ENCODE measurements at regions not wholly inside any gene's neighbourhood (a gene's known extent, or its start where the extent isn't known, plus 50 kb on each side); places are given as distances from the start of the nearest gene placed in this dataset.

GRCh38 chr2:64858541-64859311, 130.5 kb upstream of the SLC1A4 start:
- 79% methylated on average over 7 of the region's 10 CpGs for WGBS (ENCODE audit: insufficient coverage)
- DNase-seq (no peak), ATAC-seq (replicated peaks in 1 of 4) (peak in 3 of 4 experiments; percentile 26 to 48 (median 39))
- H3K27me3 ChIP-seq (replicated peaks in 1 of 2; ENCODE audit: control insufficient read depth in 2 of 2, extremely low read depth in 1 of 2, insufficient read depth in 2 of 2, low read length in 1 of 2): peaks cover 0 to 29% of the 10 kb centered on the region in 2 experiments
- Mint-ChIP-seq H3K4me1 (peaks cover 3 to 8% (median 4%) of the 10 kb centered on the region in 3 donors), H3K27ac (peak overlapping the region in 1 of 2 donors; percentile 9), H3K4me3 (peak overlapping the region; percentile 4 to 56 (median 14)), H3K36me3 (no peaks in the 10 kb centered on the region), H3K9me3 (no peaks in the 10 kb centered on the region), H3K27me3 (peaks cover 9 to 12% of the 10 kb centered on the region in 2 donors)
- H3K9me3 ChIP-seq: peaks cover 2% of the 10 kb centered on the region
- H3K4me1 ChIP-seq (ENCODE audit: control insufficient read depth in 1 of 2, extremely low read depth in 1 of 2, insufficient read depth in 2 of 2, low read length in 2 of 2): peaks cover 0 to 12% of the 10 kb centered on the region in 2 experiments
- CTCF ChIA-PET: interaction anchor here in 1 of 2 donors (1.2 to 1.4 kb wide), 3 partner anchors 212 to 528 kb away, joined by 3 to 5 read pairs (median 4); no protein-coding TSS in a partner anchor
- H3K4me3 ChIP-seq (ENCODE audit: control insufficient read depth in 1 of 2, extremely low read depth in 1 of 2, low read length in 1 of 2): peak overlapping the region in 1 of 2 donors; percentile 40
- H3K27ac ChIP-seq (ENCODE audit: low read length): no peak overlapping the region
- POLR2A ChIA-PET: interaction anchor here in 1 of 2 donors (0.6 kb wide), 1 partner anchor 208 kb away, joined by 3 read pairs; no protein-coding TSS in a partner anchor
- no peaks in the 10 kb centered on the region for H3K36me3 ChIP-seq (ENCODE audit: control insufficient read depth in 2 of 2, extremely low read depth in 1 of 2, insufficient read depth in 1 of 2, low read length in 1 of 2)

- peaks cover 9 to 12% of the 10 kb centered on the region in 2 donors for H3K27me3 Mint-ChIP-seq
- Histone ChIP-seq H3K4me3 (ENCODE audit: control insufficient read depth in 1 of 2, extremely low read depth in 1 of 2, low read length in 1 of 2) (peak overlapping the region in 1 of 2 donors; percentile 40), H3K4me1 (ENCODE audit: control insufficient read depth in 1 of 2, extremely low read depth in 1 of 2, insufficient read depth in 2 of 2, low read length in 2 of 2) (peaks cover 0 to 13% of the 10 kb centered on the region in 2 experiments), H3K36me3 (ENCODE audit: control insufficient read depth in 2 of 2, extremely low read depth in 1 of 2, insufficient read depth in 1 of 2, low read length in 1 of 2) (no peaks in the 10 kb centered on the region), H3K27ac (ENCODE audit: low read length) (no peak overlapping the region), H3K27me3 (replicated peaks in 1 of 2; ENCODE audit: control insufficient read depth in 2 of 2, extremely low read depth in 1 of 2, insufficient read depth in 2 of 2, low read length in 1 of 2) (peaks cover 0 to 30% of the 10 kb centered on the region in 2 experiments), H3K9me3 (peaks cover 2% of the 10 kb centered on the region)
- H3K4me3 Mint-ChIP-seq: peak overlapping the region; percentile 14 to 56 (median 35)
- CTCF ChIA-PET: interaction anchor here (0.6 to 1.7 kb wide), 5 partner anchors 14 to 529 kb away, joined by 3 to 7 read pairs (median 5); no protein-coding TSS in a partner anchor
- ATAC-seq (replicated peaks in 1 of 4): peak; percentile 31 to 52 (median 37)
- POLR2A ChIA-PET: interaction anchor here in 1 of 2 donors (0.6 kb wide), 1 partner anchor 209 kb away, joined by 3 read pairs; no protein-coding TSS in a partner anchor
- 25% methylated on average over 47 of the region's 62 CpGs for WGBS (ENCODE audit: insufficient coverage)
- no peak overlapping the region for H3K27ac Mint-ChIP-seq
- peaks cover 3 to 8% (median 4%) of the 10 kb centered on the region in 3 donors for H3K4me1 Mint-ChIP-seq
- no peaks in the 10 kb centered on the region for H3K36me3 Mint-ChIP-seq
- peak in 3 of 35 experiments; percentile 10 to 23 (median 12) for DNase-seq
- no peaks in the 10 kb centered on the region for H3K9me3 Mint-ChIP-seq
Observed at GRCh38 chr2:64859312-64860212, 129.6 kb upstream of the SLC1A4 start.

DNA sequence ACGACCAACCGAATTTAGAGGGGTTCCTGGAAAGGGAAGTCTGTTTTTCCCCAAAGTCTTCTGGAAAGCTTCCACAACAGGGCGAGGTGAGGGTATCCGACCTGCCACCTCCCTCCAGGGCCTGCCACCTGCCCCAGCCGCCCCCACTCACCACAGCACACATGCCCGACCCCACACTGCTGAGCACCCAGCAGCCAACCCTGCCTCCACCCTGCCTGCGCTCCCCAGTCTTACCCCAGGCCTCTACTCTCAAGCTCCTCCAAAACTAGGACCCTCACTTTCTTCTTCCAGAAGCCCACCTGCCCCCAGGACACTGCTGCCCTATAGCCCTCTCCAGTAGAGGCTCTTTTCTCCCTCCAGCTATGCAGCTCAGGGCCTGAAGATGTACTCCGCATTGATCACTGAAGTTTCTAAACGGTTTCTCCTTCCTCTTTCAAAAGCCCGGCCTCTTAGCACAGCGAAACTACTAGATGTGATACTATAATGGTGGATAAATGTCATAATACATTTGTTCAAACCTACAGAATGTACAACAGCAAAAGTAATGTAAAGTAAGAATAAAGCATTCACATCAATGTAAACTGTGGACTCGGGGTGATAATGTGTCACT, 128.8 kb upstream of the SLC1A4 start:
- Mint-ChIP-seq H3K9me3 (no peaks in the 10 kb centered on the region), H3K27ac (no peak overlapping the region), H3K27me3 (peaks cover 9 to 12% of the 10 kb centered on the region in 2 donors), H3K4me3 (no peak overlapping the region), H3K4me1 (peaks cover 3 to 8% (median 4%) of the 10 kb centered on the region in 3 donors), H3K36me3 (no peaks in the 10 kb centered on the region)
- peaks cover 0 to 19% of the 10 kb centered on the region in 2 experiments for H3K4me1 ChIP-seq (ENCODE audit: control insufficient read depth in 1 of 2, extremely low read depth in 1 of 2, insufficient read depth in 2 of 2, low read length in 2 of 2)
- H3K9me3 ChIP-seq: peaks cover 2% of the 10 kb centered on the region
- peak overlapping the region in 1 of 2 donors; percentile 40 for H3K4me3 ChIP-seq (ENCODE audit: control insufficient read depth in 1 of 2, extremely low read depth in 1 of 2, low read length in 1 of 2)
- CTCF ChIA-PET: interaction anchor here (0.5 to 1.7 kb wide), 3 partner anchors 15 to 273 kb away, joined by 3 to 7 read pairs (median 6); no protein-coding TSS in a partner anchor
- POLR2A ChIA-PET: no interaction called here
- DNase-seq: no peak
- WGBS (ENCODE audit: insufficient coverage): 70% methylated on average over 7 of the region's 12 CpGs
- ATAC-seq (replicated peaks in 1 of 4): no peak
- H3K36me3 ChIP-seq (ENCODE audit: control insufficient read depth in 2 of 2, extremely low read depth in 1 of 2, insufficient read depth in 1 of 2, low read length in 1 of 2): no peaks in the 10 kb centered on the region
- H3K27ac ChIP-seq (ENCODE audit: low read length): no peak overlapping the region
- H3K27me3 ChIP-seq (replicated peaks in 1 of 2; ENCODE audit: control insufficient read depth in 2 of 2, extremely low read depth in 1 of 2, insufficient read depth in 2 of 2, low read length in 1 of 2): peaks cover 0 to 33% of the 10 kb centered on the region in 2 experiments

DNA sequence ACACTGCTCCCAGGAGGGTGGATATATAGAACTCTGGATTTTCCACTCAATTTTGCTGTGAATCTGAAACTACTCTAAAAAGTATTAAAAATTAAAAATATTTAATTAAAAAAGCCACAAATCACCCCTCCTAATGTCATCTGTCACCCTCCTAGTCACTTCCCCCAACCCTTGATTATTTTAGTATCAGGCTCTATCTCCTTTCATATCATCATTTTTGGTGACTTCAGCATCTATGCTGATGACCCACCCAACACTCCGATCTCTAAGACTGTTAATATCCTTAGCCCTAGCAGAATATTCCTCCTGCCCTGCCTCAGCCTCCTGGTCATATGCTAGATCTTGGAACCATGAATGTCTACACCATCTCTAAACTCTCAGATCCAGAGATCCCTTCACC, 128.3 kb upstream of the SLC1A4 start:
- H3K4me1 ChIP-seq (ENCODE audit: control insufficient read depth in 1 of 2, extremely low read depth in 1 of 2, insufficient read depth in 2 of 2, low read length in 2 of 2): peaks cover 0 to 22% of the 10 kb centered on the region in 2 experiments
- ChIA-PET CTCF (interaction anchor here in 1 of 2 donors (0.5 to 1.7 kb wide), 2 partner anchors 76 to 274 kb away, joined by 3 to 6 read pairs; no protein-coding TSS in a partner anchor), POLR2A (no interaction called here)
- H3K4me1 Mint-ChIP-seq: peaks cover 3 to 8% (median 4%) of the 10 kb centered on the region in 3 donors
- H3K4me3 Mint-ChIP-seq: no peak overlapping the region
- H3K9me3 ChIP-seq: peaks cover 2% of the 10 kb centered on the region
- H3K36me3 ChIP-seq (ENCODE audit: control insufficient read depth in 2 of 2, extremely low read depth in 1 of 2, insufficient read depth in 1 of 2, low read length in 1 of 2): no peaks in the 10 kb centered on the region
- H3K27ac ChIP-seq (ENCODE audit: low read length): no peak overlapping the region
- ATAC-seq (replicated peaks in 1 of 4) (no peak), DNase-seq (no peak)
- H3K27me3 ChIP-seq (replicated peaks in 1 of 2; ENCODE audit: control insufficient read depth in 2 of 2, extremely low read depth in 1 of 2, insufficient read depth in 2 of 2, low read length in 1 of 2): peaks cover 0 to 37% of the 10 kb centered on the region in 2 experiments
- peaks cover 9 to 12% of the 10 kb centered on the region in 2 donors for H3K27me3 Mint-ChIP-seq
- H3K27ac Mint-ChIP-seq: no peak overlapping the region
- WGBS (ENCODE audit: insufficient coverage): 90% methylated on average over 1 of the region's 1 CpG
- no peaks in the 10 kb centered on the region for H3K9me3 Mint-ChIP-seq
- no peaks in the 10 kb centered on the region for H3K36me3 Mint-ChIP-seq
- H3K4me3 ChIP-seq (ENCODE audit: control insufficient read depth in 1 of 2, extremely low read depth in 1 of 2, low read length in 1 of 2): no peak overlapping the region

DNA sequence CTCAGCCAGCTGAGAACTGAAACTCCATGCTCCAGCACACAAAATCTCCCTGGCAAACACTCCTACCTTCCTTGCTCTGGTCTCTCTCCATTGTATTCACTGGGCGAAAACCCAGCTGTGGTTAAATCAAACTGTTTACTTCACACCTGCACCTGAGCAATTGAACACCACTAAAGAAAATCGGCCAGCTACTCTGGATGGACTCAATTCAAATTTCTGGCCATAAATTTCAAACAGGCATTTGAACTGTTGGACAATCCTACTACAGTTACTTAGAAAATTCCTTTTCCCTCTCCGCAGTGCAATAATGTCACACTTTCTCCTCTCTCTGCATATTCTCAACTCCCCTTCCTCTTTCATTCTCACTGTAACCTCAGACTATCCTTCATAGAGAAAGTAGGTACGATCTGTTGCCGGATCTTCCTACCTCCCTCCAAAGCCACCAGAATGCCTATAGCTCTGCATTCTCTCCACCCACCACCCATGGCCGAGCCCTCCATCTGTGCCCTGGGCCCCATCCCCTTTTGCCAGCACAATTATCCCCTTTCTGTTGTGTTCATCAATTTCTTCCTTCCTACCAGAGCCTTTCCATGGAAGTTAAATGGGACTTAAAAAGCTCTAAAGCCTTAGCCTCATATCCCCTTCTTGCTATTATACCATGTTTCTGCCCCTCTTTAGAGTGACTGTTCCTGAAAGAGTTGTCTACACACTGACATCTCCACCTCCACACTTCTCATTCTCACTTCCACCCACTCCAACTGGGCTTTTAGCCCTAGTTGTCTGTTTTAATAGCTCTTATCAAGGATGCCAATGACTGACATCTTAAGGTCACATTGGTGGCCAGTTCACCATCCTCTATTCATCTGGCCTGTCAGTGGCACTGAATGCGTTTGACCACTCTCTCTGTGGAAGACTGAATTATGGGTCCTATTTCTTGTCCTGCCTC, 127.5 kb upstream of the SLC1A4 start:
- 90% methylated on average over 6 of the region's 7 CpGs for WGBS (ENCODE audit: insufficient coverage)
- Histone ChIP-seq H3K27me3 (replicated peaks in 1 of 2; ENCODE audit: control insufficient read depth in 2 of 2, extremely low read depth in 1 of 2, insufficient read depth in 2 of 2, low read length in 1 of 2) (peaks cover 0 to 41% of the 10 kb centered on the region in 2 experiments), H3K27ac (ENCODE audit: low read length) (no peak overlapping the region), H3K36me3 (ENCODE audit: control insufficient read depth in 2 of 2, extremely low read depth in 1 of 2, insufficient read depth in 1 of 2, low read length in 1 of 2) (no peaks in the 10 kb centered on the region), H3K9me3 (peaks cover 2% of the 10 kb centered on the region), H3K4me3 (ENCODE audit: control insufficient read depth in 1 of 2, extremely low read depth in 1 of 2, low read length in 1 of 2) (no peak overlapping the region), H3K4me1 (ENCODE audit: control insufficient read depth in 1 of 2, extremely low read depth in 1 of 2, insufficient read depth in 2 of 2, low read length in 2 of 2) (peaks cover 0 to 22% of the 10 kb centered on the region in 2 experiments)
- CTCF ChIA-PET: interaction anchor here in 1 of 2 donors (0.7 kb wide), 1 partner anchor 208 kb away, joined by 3 read pairs; the partner anchor contains the start of gene SERTAD2
- DNase-seq (no peak), ATAC-seq (replicated peaks in 1 of 4) (no peak)
- H3K27me3 Mint-ChIP-seq: peaks cover 9 to 15% of the 10 kb centered on the region in 2 donors
- peaks cover 3 to 8% (median 6%) of the 10 kb centered on the region in 3 donors for H3K4me1 Mint-ChIP-seq
- H3K36me3 Mint-ChIP-seq: no peaks in the 10 kb centered on the region
- H3K9me3 Mint-ChIP-seq: no peaks in the 10 kb centered on the region
- POLR2A ChIA-PET: interaction anchor here in 1 of 2 donors (0.6 kb wide), 2 partner anchors 222 to 241 kb away, joined by 3 read pairs; no protein-coding TSS in a partner anchor
- no peak overlapping the region for H3K4me3 Mint-ChIP-seq
- H3K27ac Mint-ChIP-seq: no peak overlapping the region

Data from T-cell (primary cell).